ENCODE measurements at regions not wholly inside any gene's neighbourhood (a gene's known extent, or its start where the extent isn't known, plus 50 kb on each side); places are given as distances from the start of the nearest gene placed in this dataset.

DNA sequence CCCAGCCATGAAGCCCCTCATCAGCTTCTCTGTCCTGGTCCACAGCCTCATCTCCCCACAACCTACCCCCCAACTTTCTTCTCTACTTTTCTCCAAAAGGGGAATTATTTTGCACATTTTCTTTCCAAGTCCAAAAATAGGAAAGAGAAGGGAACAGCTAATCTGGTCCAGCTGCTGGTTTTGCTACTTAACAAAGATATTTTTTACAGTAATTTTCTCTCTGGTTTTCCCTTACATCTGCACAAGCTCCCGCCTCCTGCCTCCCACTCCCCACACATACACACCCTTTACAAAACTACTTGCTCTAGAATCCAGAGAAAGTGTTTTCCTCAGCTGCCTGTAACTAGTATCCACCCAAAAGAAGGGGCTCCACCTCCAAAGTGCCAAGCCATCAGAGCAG is 177.2 kb downstream of the POLR2M start:
- no peak for TF ChIP-seq CTCF (IDR thresholded peaks at IDR 0.05)

DNA sequence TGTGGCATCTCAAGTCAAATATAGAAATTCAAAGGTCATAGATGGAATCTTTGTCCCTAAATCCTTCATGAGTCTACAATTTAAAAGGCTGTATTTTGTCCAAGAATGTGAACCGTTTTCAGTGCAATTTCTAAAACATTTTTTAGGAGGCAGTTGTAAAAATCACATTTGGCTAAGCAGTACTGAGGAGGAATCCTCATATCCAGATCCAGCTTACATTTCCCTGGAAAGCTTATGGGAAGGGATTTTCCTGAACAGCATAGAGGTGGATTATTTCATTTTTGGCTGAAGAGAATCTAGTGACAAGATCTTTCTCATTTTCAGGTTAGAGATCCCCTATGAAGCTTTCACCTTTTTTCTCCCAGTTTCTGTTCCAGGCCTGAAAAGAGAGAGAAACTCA is 178.4 kb downstream of the POLR2M start:
- TF ChIP-seq CTCF (IDR thresholded peaks at IDR 0.05), result no peak

- no peak for TF ChIP-seq CTCF (IDR thresholded peaks at IDR 0.05)
Measured at GRCh38 chr15:57885435-57885834, 178.9 kb downstream of the POLR2M start.

- TF ChIP-seq CTCF (IDR thresholded peaks at IDR 0.05), result no peak
Measured at GRCh38 chr15:57887825-57888224, 177.7 kb downstream of the ALDH1A2 start.

DNA sequence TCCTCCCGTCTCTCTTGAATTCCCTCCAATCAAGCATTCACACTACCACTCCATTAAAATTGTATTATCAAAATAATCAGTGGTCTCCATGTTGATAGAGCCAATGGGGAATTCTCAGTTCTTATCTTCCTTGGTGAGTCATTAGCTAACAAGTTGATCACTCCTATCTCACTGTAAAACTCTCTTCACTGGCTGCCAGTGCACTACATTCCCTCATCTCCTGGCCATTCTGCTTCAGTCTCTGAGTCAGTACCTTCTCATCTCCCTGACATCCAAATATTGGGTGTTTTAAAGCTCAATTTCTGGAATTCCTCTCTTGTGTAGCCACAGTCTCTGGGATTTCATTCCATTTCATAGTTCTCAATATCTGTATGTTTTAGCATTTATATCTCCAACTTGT is 175.2 kb downstream of the ALDH1A2 start:
- no peak for TF ChIP-seq CTCF (IDR thresholded peaks at IDR 0.05)

DNA sequence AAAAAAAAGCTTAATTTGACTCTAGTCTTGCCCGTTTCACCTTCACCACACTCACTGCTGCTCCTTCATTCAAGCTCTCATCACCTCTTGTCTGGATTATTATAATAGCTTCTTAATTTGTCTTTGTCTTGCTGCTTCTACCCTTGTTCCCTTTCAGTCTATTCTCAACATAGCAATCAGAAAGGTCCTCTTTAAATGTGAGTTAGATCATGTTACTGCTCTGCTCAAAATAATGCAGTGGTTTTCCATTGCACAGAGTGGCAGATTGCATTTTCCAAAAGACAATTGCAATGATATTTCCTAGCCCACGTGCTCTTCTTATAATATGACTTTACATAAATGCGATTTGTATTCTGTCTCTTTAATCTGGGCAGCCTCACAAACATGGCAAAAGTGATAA is 174.6 kb downstream of the ALDH1A2 start:
- TF ChIP-seq CTCF (IDR thresholded peaks at IDR 0.05), result no peak

GRCh38 chr15:57892181-57892580 is 173.3 kb downstream of the ALDH1A2 start:
- no peak for TF ChIP-seq CTCF (IDR thresholded peaks at IDR 0.05)

DNA sequence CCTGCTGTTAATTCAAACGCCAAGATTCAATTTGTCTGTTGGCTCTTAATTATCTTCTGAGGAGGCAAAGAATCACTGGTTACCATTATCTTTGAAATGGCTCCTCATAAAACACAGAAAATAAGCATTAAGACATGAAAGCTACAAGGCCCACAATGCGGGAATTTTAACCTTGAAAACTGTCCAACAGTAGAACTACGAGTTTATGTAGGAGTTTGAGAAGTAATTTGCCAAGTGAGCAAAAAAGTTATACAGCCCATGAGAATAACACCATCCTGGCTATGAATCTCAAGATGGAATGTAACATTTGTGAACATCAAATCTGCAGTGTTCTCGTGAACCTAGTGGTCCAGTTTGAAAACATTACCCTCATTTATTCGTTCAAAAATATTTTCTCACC is 172.5 kb downstream of the ALDH1A2 start:
- no peak for TF ChIP-seq CTCF (IDR thresholded peaks at IDR 0.05)

Measured in LNCAP (cell line).